UCSD-AML1 (cell line): ENCODE measurements at regions not wholly inside any gene's neighbourhood (a gene's known extent, or its start where the extent isn't known, plus 50 kb on each side); places are given as distances from the start of the nearest gene placed in this dataset.
"Not testable (repeated sequence)": the region's sequence is repeated elsewhere in the genome, so short reads cannot be mapped to it uniquely, and the experiment has no call there.

Experiments used
- DNase-seq: peaks from one replicate; lab custom pipeline; 2025; ENCODE audit not compliant: unreplicated experiment; lab: John Stamatoyannopoulos, UW

- DNase-seq = no peak
Measured at GRCh38 chr6:112639391-112639831, 292.3 kb downstream of the RFPL4B start.

- DNase-seq = no peak
Measured at GRCh38 chr6:112640891-112641290, 293.8 kb downstream of the RFPL4B start.

- DNase-seq = no peak
Measured at GRCh38 chr6:112649853-112650252, 302.7 kb downstream of the RFPL4B start.

- no peak for DNase-seq
Measured at GRCh38 chr6:112651239-112651638, 304.1 kb downstream of the RFPL4B start.

- DNase-seq = no peak
Measured at GRCh38 chr6:112659912-112660311, 312.8 kb downstream of the RFPL4B start.

- DNase-seq = no peak
Measured at GRCh38 chr6:112660626-112661025, 313.5 kb downstream of the RFPL4B start.

- no peak for DNase-seq
Measured at GRCh38 chr6:112663698-112664097, 316.6 kb downstream of the RFPL4B start.

GRCh38 chr6:112665114-112665513 is 318.0 kb downstream of the RFPL4B start:
- no peak for DNase-seq

- DNase-seq = no peak
Measured at GRCh38 chr6:112665815-112666214, 318.7 kb downstream of the RFPL4B start.

GRCh38 chr6:112667427-112667826 is 320.3 kb downstream of the RFPL4B start:
- DNase-seq = no peak

GRCh38 chr6:112680091-112680490 is 333.0 kb downstream of the RFPL4B start:
- no peak for DNase-seq

GRCh38 chr6:112682071-112682470 is 334.9 kb downstream of the RFPL4B start:
- DNase-seq = no peak

- no peak for DNase-seq
Measured at GRCh38 chr6:112683106-112683505, 336.0 kb downstream of the RFPL4B start.

- no peak for DNase-seq
Measured at GRCh38 chr6:112683926-112684325, 336.8 kb downstream of the RFPL4B start.

GRCh38 chr6:112685521-112686220 is 338.5 kb downstream of the RFPL4B start:
- DNase-seq = not testable (repeated sequence)

- not testable (repeated sequence) for DNase-seq
Measured at GRCh38 chr6:112688487-112689165, 341.5 kb downstream of the RFPL4B start.

- DNase-seq = not testable (repeated sequence)
Measured at GRCh38 chr6:112689183-112689858, 342.2 kb downstream of the RFPL4B start.

GRCh38 chr6:112690497-112691202 is 343.5 kb downstream of the RFPL4B start:
- DNase-seq = no peak

GRCh38 chr6:112691289-112691688 is 344.2 kb downstream of the RFPL4B start:
- no peak for DNase-seq

GRCh38 chr6:112695001-112695400 is 347.9 kb downstream of the RFPL4B start:
- no peak for DNase-seq

GRCh38 chr6:112697265-112697664 is 350.1 kb downstream of the RFPL4B start:
- no peak for DNase-seq
